LNCaP clone FGC (cell line): ENCODE measurements at regions not wholly inside any gene's neighbourhood (a gene's known extent, or its start where the extent isn't known, plus 50 kb on each side); places are given as distances from the start of the nearest gene placed in this dataset.

Experiments used
- DNase-seq: peaks from one replicate; pipeline ENCODE4 v3.0.0-alpha.2; 2011; ENCODE audit warnings: low read depth
- H3K4me3 ChIP-seq: 2 replicates; pipeline ENCODE4 v1.5.1; 2011; ENCODE audit warnings: mild to moderate bottlenecking, low read depth, low read length, control low read depth
- CTCF ChIP-seq: IDR thresholded peaks from 2 replicates; pipeline ENCODE4 v1.5.1; 2012; ENCODE audit warnings: mild to moderate bottlenecking; ENCODE audit not compliant: control insufficient read depth, insufficient read depth; ENCODE audit errors: extremely low read depth

- DNase-seq, result no peak
- H3K4me3 ChIP-seq, result no peak overlapping the region
- TF ChIP-seq CTCF, result no peak
Measured at GRCh38 chr6:146898069-146898887, 299.5 kb downstream of the ADGB start.

- no peak for TF ChIP-seq CTCF
- H3K4me3 ChIP-seq, result no peak overlapping the region
- DNase-seq, result no peak
Measured at GRCh38 chr6:146898888-146899227, 300.1 kb downstream of the ADGB start.

- no peak overlapping the region for H3K4me3 ChIP-seq
- DNase-seq, result no peak
- peak; percentile 61 for TF ChIP-seq CTCF
Measured at GRCh38 chr6:146901940-146902816, 302.0 kb upstream of the STXBP5 start.

GRCh38 chr6:146902846-146903245 is 301.4 kb upstream of the STXBP5 start:
- TF ChIP-seq CTCF, result no peak
- no peak for DNase-seq
- no peak overlapping the region for H3K4me3 ChIP-seq

GRCh38 chr6:146903451-146903850 is 300.8 kb upstream of the STXBP5 start:
- no peak for TF ChIP-seq CTCF
- no peak for DNase-seq
- H3K4me3 ChIP-seq, result no peak overlapping the region

GRCh38 chr6:146904596-146904995 is 299.6 kb upstream of the STXBP5 start:
- no peak for DNase-seq
- no peak for TF ChIP-seq CTCF
- H3K4me3 ChIP-seq, result no peak overlapping the region
